ENCODE measurements at regions not wholly inside any gene's neighbourhood (a gene's known extent, or its start where the extent isn't known, plus 50 kb on each side); places are given as distances from the start of the nearest gene placed in this dataset.

- TF ChIP-seq SPI1 (IDR thresholded peaks at IDR 0.05; ENCODE audit: borderline replicate concordance, low read depth): no peak
- TF ChIP-seq GABPA (IDR thresholded peaks at IDR 0.05; ENCODE audit: low read depth): no peak
- no peak for TF ChIP-seq CTCF (IDR thresholded peaks at IDR 0.05; ENCODE audit: insufficient read depth, low read length)
- no peak for TF ChIP-seq POLR2AphosphoS5 (IDR thresholded peaks at IDR 0.05; ENCODE audit: low read depth)
- no peak for TF ChIP-seq REST (IDR thresholded peaks at IDR 0.05; ENCODE audit: insufficient replicate concordance, low read depth)
Measured at GRCh38 chr14:97420211-97420610, 623.0 kb downstream of the VRK1 start.

GRCh38 chr14:97426776-97427175, 629.6 kb downstream of the VRK1 start:
- DNase-seq (ENCODE audit: low read depth in 1 of 2, low spot score in 1 of 2): no peak
- Histone ChIP-seq H3K27ac (replicated peaks) (no peak overlapping the region), H3K4me3 (replicated peaks; ENCODE audit: insufficient read depth, low read length) (no peak overlapping the region), H3K27me3 (ENCODE audit: insufficient read depth, poor library complexity, severe bottlenecking) (no peaks in the 10 kb centered on the region)
- TF ChIP-seq REST (IDR thresholded peaks at IDR 0.05; ENCODE audit: insufficient replicate concordance, low read depth) (no peak), POLR2AphosphoS5 (IDR thresholded peaks at IDR 0.05; ENCODE audit: low read depth) (no peak), CTCF (IDR thresholded peaks at IDR 0.05; ENCODE audit: insufficient read depth, low read length) (no peak), SPI1 (IDR thresholded peaks at IDR 0.05; ENCODE audit: borderline replicate concordance, low read depth) (no peak)

More at GRCh38 chr14:97420211-97420610, 623.0 kb downstream of the VRK1 start:
- H3K27me3 ChIP-seq (ENCODE audit: insufficient read depth, poor library complexity, severe bottlenecking): peaks cover 3% of the 10 kb centered on the region
- DNase-seq (ENCODE audit: low read depth in 1 of 2, low spot score in 1 of 2): no peak
- H3K4me3 ChIP-seq (replicated peaks; ENCODE audit: insufficient read depth, low read length): no peak overlapping the region
- H3K27ac ChIP-seq (replicated peaks): no peak overlapping the region

- TF ChIP-seq SPI1 (IDR thresholded peaks at IDR 0.05; ENCODE audit: borderline replicate concordance, low read depth) (no peak), REST (IDR thresholded peaks at IDR 0.05; ENCODE audit: insufficient replicate concordance, low read depth) (no peak), POLR2AphosphoS5 (IDR thresholded peaks at IDR 0.05; ENCODE audit: low read depth) (no peak), GABPA (IDR thresholded peaks at IDR 0.05; ENCODE audit: low read depth) (no peak), CTCF (IDR thresholded peaks at IDR 0.05; ENCODE audit: insufficient read depth, low read length) (no peak)
- Histone ChIP-seq H3K4me3 (replicated peaks; ENCODE audit: insufficient read depth, low read length) (no peak overlapping the region), H3K27ac (replicated peaks) (no peak overlapping the region), H3K27me3 (ENCODE audit: insufficient read depth, poor library complexity, severe bottlenecking) (no peaks in the 10 kb centered on the region)
- DNase-seq (ENCODE audit: low read depth in 1 of 2, low spot score in 1 of 2): no peak
Measured at GRCh38 chr14:97428808-97429440, 631.7 kb downstream of the VRK1 start.
